K562 (cell line): ENCODE measurements at regions not wholly inside any gene's neighbourhood (a gene's known extent, or its start where the extent isn't known, plus 50 kb on each side); places are given as distances from the start of the nearest gene placed in this dataset.

ENCODE experiments used
- ATAC-seq: fragments of 200-7000 bp; cut with Tn5 transposase; 3 replicates; pipeline ENCODE4 v1.9.1; 2020; ENCODE audit warnings: moderate library complexity
- BruUV-seq: library from RNA; stranded (reverse); fragments of 400-500 nt; replicated peaks from 2 replicates; lab custom pipeline; 2021; lab: Mats Ljungman, UMichigan
- CTCF ChIA-PET: fragments of 300-600 bp; formaldehyde crosslinking; extraction: SDS; loops from one replicate; lab custom pipeline; 2021; ENCODE audit warnings: low intra/inter-chr PET ratio; lab: Yijun Ruan, JAX
- POLR2A ChIA-PET: fragments of 300-600, 350-650 bp; sonication (Branson Sonifier 250); formaldehyde crosslinking; extraction: SDS; loops from one replicate; lab custom pipeline; 2021; ENCODE audit warnings: antibody characterized with exemption, inconsistent platforms; lab: Yijun Ruan, JAX
- DNase-seq, 4 experiments: peaks; one replicate each; pipeline versions ENCODE4 v3.0.0 to v3.0.0-alpha.2; 2011 to 2018; ENCODE audit warnings: low spot score in 3 of 4, mixed read lengths in 3 of 4; ENCODE audit errors: extremely low read depth in 1 of 4
- FAIRE-seq: peaks from 2 replicates; lab custom pipeline; 2011; peaks lifted over from hg19 to GRCh38; lab: Jason Lieb, UNC
- H2AFZ ChIP-seq: 2 replicates; pipeline ENCODE4 v1.6.0; 2011; ENCODE audit warnings: low read depth, low read length, control low read depth, inconsistent platforms
- H3K27ac ChIP-seq: fragments of 200-600 bp; 3 replicates; pipeline ENCODE4 v1.8.0; 2011; ENCODE audit warnings: low read depth, mild to moderate bottlenecking, control low read depth, inconsistent platforms, low read length, moderate library complexity, mixed read lengths; ENCODE audit errors: extremely low read depth
- H3K27me3 ChIP-seq, 2 experiments: fragments of 300-600 bp in 1 of 2; 2 replicates in 1 of 2; 3 replicates in 1 of 2; pipeline versions ENCODE4 v1.6.0 to v1.8.0; 2011; ENCODE audit warnings: inconsistent platforms in 2 of 2, low read length in 2 of 2, mild to moderate bottlenecking in 1 of 2, mixed read lengths in 1 of 2, moderate library complexity in 1 of 2; ENCODE audit not compliant: control insufficient read depth in 2 of 2, insufficient read depth in 2 of 2
- H3K36me3 ChIP-seq: fragments of 300-600 bp; 3 replicates; pipeline ENCODE4 v1.8.0; 2011; ENCODE audit warnings: mild to moderate bottlenecking, low read length, inconsistent platforms; ENCODE audit not compliant: control insufficient read depth, insufficient read depth
- H3K4me1 ChIP-seq, 2 experiments: fragments of 200-600 bp in 1 of 2; replicated peaks in 1 of 2; 2 replicates in 1 of 2; 3 replicates in 1 of 2; pipeline versions ENCODE4 v1.5.1 to v1.8.0; 2011; ENCODE audit warnings: inconsistent platforms in 2 of 2, low read length in 2 of 2, mild to moderate bottlenecking in 1 of 2, mixed read lengths in 1 of 2, moderate library complexity in 1 of 2; ENCODE audit not compliant: control insufficient read depth in 2 of 2, insufficient read depth in 2 of 2
- H3K4me2 ChIP-seq: 2 replicates; pipeline ENCODE4 v1.6.1; 2011; ENCODE audit warnings: low read length, control low read depth, inconsistent platforms, mixed read lengths; ENCODE audit not compliant: insufficient read depth
- H3K4me3 ChIP-seq: fragments of 200-600 bp; sonication (generic), shearing (Covaris generic); 2 replicates; pipeline ENCODE4 v1.5.1; 2016; ENCODE audit warnings: control low read depth, inconsistent platforms
- H3K79me2 ChIP-seq: fragments of 200-600 bp; 3 replicates; pipeline ENCODE4 v1.8.0; 2011; ENCODE audit warnings: low read length, inconsistent platforms; ENCODE audit not compliant: control insufficient read depth, insufficient read depth
- H3K9ac ChIP-seq, 2 experiments: 2 replicates each; pipeline versions ENCODE4 v1.6.0 to v1.6.1; 2011; ENCODE audit warnings: low read depth in 2 of 2, low read length in 2 of 2, control low read depth in 1 of 2, inconsistent platforms in 1 of 2, mild to moderate bottlenecking in 1 of 2, mixed read lengths in 1 of 2; ENCODE audit not compliant: insufficient read depth in 1 of 2
- H3K9me1 ChIP-seq: one replicate; pipeline ENCODE4 v1.6.0; 2011; ENCODE audit warnings: inconsistent platforms, mild to moderate bottlenecking, low read length, moderate library complexity; ENCODE audit not compliant: control insufficient read depth, insufficient read depth
- H3K9me3 ChIP-seq: replicated peaks from 2 replicates; pipeline ENCODE4 v1.5.1; 2011; ENCODE audit warnings: low read depth, low read length, inconsistent platforms; ENCODE audit not compliant: control insufficient read depth, insufficient read depth
- H4K20me1 ChIP-seq: replicated peaks from 2 replicates; pipeline ENCODE4 v1.6.1; 2011; ENCODE audit warnings: low read length, inconsistent platforms, mixed read lengths; ENCODE audit not compliant: control insufficient read depth, insufficient read depth
- JUN ChIP-seq, 2 experiments: sonication (generic) in 1 of 2; formaldehyde crosslinking in 1 of 2; IDR thresholded peaks; 2 replicates each; pipeline versions ENCODE4 v1.6.1 to v1.8.0; 2012 to 2022; ENCODE audit warnings: borderline replicate concordance in 2 of 2, mild to moderate bottlenecking in 2 of 2, improper control_type of control experiment in 1 of 2, low read depth in 1 of 2, low read length in 1 of 2, missing genetic modification reagents in 1 of 2
- KDM4B ChIP-seq, 2 experiments: fragments of 450-650 bp in 1 of 2; sonication (generic) in 1 of 2; IDR thresholded peaks; 2 replicates each; pipeline ENCODE4 v1.6.1; 2016 to 2017; ENCODE audit warnings: borderline replicate concordance in 2 of 2, antibody characterized with exemption in 1 of 2, low read depth in 1 of 2, mild to moderate bottlenecking in 1 of 2
- MEIS2 ChIP-seq: fragments of 450-650 bp; IDR thresholded peaks from 2 replicates; pipeline ENCODE4 v1.6.1; 2014; ENCODE audit warnings: mild to moderate bottlenecking; ENCODE audit not compliant: partially characterized antibody
- ZBTB17 ChIP-seq: fragments of 450-650 bp; formaldehyde crosslinking; IDR thresholded peaks from 2 replicates; pipeline ENCODE4 v1.4.0; 2020; ENCODE audit warnings: mild to moderate bottlenecking
- WGBS: fragments of 100-300 bp; shearing (Covaris generic); methylation state at CpG from one replicate; pipeline ENCODE4 v1.1.6; 2016; ENCODE audit warnings: low coverage, mixed read lengths; ENCODE audit not compliant: insufficient coverage; ENCODE audit errors: missing lambda C conversion rate; 5-methylcytosine and 5-hydroxymethylcytosine counted together
- in situ Hi-C: fragments of 300-500 bp; cut with MboI; formaldehyde crosslinking; loops from 4 replicates; pipeline ENCODE4 v1.15.0; 2018; ENCODE audit warnings: inconsistent platforms, mixed read lengths
- intact Hi-C: fragments of 100-400 bp; cut with micrococcal nuclease; formaldehyde crosslinking; loops from 2 replicates; pipeline ENCODE4 v1.14.2; 2022
- TF ChIP-seq, protein P1 (sequence below): fragments of 250-450 bp; sonication (Bioruptor Pico); IDR thresholded peaks from 2 replicates; pipeline ENCODE4 v1.4.0; 2020; ENCODE audit warnings: mild to moderate bottlenecking, moderate library complexity, borderline replicate concordance
- TF ChIP-seq, protein P2 (sequence below): fragments of 250-450 bp; sonication (Bioruptor Pico); IDR thresholded peaks from 2 replicates; pipeline ENCODE4 v1.5.0; 2020; ENCODE audit warnings: mild to moderate bottlenecking
- TF ChIP-seq, protein P3 (sequence below): fragments of 450-650 bp; IDR thresholded peaks from 2 replicates; pipeline ENCODE4 v1.6.1; 2017; ENCODE audit warnings: antibody characterized with exemption
- TF ChIP-seq, protein P4 (sequence below): sonication (generic); formaldehyde crosslinking; IDR thresholded peaks from 2 replicates; pipeline ENCODE4 v1.8.0; 2023; ENCODE audit warnings: missing genetic modification reagents, mild to moderate bottlenecking, borderline replicate concordance

DNA sequence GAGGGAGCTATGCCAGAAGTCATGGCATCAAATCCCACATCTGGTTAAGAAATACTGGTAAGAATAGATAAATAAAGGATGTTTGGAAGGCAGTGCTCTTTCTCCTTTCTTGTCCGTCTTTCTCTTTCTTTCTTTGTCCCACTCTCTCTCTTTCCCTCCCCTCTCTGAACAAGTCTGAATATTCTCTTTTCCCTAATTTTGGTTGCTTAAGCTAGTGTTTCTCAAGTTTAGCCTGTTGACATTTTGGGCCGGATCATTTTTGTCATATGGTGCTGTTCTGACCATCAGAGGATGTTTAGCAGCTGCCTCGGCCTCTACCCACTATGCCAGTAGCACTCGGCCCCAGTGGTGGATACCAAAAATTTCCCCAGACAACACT is 405.3 kb upstream of the C2CD4B start:
- ChIA-PET CTCF (no interaction called here), POLR2A (interaction anchor here (1.2 kb wide), 1 partner anchor 8 kb away, joined by 3 read pairs; no protein-coding TSS in a partner anchor)
- Histone ChIP-seq H4K20me1 (no peaks in the 10 kb centered on the region), H3K9me1 (no peaks in the 10 kb centered on the region), H3K4me3 (no peak overlapping the region), H3K4me1 (no peaks in the 10 kb centered on the region), H3K4me2 (no peak overlapping the region), H3K27me3 (peaks cover 6 to 24% of the 10 kb centered on the region in 2 experiments; a peak in 4 of 5 replicates), H3K79me2 (no peaks in the 10 kb centered on the region), H3K36me3 (no peaks in the 10 kb centered on the region), H3K9ac (no peak overlapping the region), H3K9me3 (no peaks in the 10 kb centered on the region), H2AFZ (no peak overlapping the region), H3K27ac (no peak overlapping the region)
- 0% methylated on average over 4 of the region's 4 CpGs for whole genome bisulfite sequencing
- BruUV-seq, result no TSS peak
- no peak for FAIRE-seq
- in situ Hi-C loops (no loop called here), intact Hi-C loops (no loop called here)
- DNase-seq, result no peak
- no peak for ATAC-seq
- TF ChIP-seq, protein P1, sequence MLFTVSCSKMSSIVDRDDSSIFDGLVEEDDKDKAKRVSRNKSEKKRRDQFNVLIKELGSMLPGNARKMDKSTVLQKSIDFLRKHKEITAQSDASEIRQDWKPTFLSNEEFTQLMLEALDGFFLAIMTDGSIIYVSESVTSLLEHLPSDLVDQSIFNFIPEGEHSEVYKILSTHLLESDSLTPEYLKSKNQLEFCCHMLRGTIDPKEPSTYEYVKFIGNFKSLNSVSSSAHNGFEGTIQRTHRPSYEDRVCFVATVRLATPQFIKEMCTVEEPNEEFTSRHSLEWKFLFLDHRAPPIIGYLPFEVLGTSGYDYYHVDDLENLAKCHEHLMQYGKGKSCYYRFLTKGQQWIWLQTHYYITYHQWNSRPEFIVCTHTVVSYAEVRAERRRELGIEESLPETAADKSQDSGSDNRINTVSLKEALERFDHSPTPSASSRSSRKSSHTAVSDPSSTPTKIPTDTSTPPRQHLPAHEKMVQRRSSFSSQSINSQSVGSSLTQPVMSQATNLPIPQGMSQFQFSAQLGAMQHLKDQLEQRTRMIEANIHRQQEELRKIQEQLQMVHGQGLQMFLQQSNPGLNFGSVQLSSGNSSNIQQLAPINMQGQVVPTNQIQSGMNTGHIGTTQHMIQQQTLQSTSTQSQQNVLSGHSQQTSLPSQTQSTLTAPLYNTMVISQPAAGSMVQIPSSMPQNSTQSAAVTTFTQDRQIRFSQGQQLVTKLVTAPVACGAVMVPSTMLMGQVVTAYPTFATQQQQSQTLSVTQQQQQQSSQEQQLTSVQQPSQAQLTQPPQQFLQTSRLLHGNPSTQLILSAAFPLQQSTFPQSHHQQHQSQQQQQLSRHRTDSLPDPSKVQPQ (CRISPR knock-in tag), result no peak
- TF ChIP-seq MEIS2 (no peak), KDM4B (IDR thresholded peaks at IDR 0.05; ENCODE audit: borderline replicate concordance in 2 of 2, low read depth in 1 of 2) (no peak), ZBTB17 (CRISPR knock-in tag) (no peak), JUN (IDR thresholded peaks at IDR 0.05; ENCODE audit: borderline replicate concordance, low read depth, low read length) (no peak), JUN (CRISPR knock-in tag; IDR thresholded peaks at IDR 0.05; ENCODE audit: borderline replicate concordance) (no peak)
- TF ChIP-seq, protein P2, sequence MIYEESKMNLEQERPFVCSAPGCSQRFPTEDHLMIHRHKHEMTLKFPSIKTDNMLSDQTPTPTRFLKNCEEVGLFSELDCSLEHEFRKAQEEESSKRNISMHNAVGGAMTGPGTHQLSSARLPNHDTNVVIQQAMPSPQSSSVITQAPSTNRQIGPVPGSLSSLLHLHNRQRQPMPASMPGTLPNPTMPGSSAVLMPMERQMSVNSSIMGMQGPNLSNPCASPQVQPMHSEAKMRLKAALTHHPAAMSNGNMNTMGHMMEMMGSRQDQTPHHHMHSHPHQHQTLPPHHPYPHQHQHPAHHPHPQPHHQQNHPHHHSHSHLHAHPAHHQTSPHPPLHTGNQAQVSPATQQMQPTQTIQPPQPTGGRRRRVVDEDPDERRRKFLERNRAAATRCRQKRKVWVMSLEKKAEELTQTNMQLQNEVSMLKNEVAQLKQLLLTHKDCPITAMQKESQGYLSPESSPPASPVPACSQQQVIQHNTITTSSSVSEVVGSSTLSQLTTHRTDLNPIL (CRISPR knock-in tag), result no peak
- TF ChIP-seq, protein P3, sequence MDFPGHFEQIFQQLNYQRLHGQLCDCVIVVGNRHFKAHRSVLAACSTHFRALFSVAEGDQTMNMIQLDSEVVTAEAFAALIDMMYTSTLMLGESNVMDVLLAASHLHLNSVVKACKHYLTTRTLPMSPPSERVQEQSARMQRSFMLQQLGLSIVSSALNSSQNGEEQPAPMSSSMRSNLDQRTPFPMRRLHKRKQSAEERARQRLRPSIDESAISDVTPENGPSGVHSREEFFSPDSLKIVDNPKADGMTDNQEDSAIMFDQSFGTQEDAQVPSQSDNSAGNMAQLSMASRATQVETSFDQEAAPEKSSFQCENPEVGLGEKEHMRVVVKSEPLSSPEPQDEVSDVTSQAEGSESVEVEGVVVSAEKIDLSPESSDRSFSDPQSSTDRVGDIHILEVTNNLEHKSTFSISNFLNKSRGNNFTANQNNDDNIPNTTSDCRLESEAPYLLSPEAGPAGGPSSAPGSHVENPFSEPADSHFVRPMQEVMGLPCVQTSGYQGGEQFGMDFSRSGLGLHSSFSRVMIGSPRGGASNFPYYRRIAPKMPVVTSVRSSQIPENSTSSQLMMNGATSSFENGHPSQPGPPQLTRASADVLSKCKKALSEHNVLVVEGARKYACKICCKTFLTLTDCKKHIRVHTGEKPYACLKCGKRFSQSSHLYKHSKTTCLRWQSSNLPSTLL, result no peak
- TF ChIP-seq, protein P4, sequence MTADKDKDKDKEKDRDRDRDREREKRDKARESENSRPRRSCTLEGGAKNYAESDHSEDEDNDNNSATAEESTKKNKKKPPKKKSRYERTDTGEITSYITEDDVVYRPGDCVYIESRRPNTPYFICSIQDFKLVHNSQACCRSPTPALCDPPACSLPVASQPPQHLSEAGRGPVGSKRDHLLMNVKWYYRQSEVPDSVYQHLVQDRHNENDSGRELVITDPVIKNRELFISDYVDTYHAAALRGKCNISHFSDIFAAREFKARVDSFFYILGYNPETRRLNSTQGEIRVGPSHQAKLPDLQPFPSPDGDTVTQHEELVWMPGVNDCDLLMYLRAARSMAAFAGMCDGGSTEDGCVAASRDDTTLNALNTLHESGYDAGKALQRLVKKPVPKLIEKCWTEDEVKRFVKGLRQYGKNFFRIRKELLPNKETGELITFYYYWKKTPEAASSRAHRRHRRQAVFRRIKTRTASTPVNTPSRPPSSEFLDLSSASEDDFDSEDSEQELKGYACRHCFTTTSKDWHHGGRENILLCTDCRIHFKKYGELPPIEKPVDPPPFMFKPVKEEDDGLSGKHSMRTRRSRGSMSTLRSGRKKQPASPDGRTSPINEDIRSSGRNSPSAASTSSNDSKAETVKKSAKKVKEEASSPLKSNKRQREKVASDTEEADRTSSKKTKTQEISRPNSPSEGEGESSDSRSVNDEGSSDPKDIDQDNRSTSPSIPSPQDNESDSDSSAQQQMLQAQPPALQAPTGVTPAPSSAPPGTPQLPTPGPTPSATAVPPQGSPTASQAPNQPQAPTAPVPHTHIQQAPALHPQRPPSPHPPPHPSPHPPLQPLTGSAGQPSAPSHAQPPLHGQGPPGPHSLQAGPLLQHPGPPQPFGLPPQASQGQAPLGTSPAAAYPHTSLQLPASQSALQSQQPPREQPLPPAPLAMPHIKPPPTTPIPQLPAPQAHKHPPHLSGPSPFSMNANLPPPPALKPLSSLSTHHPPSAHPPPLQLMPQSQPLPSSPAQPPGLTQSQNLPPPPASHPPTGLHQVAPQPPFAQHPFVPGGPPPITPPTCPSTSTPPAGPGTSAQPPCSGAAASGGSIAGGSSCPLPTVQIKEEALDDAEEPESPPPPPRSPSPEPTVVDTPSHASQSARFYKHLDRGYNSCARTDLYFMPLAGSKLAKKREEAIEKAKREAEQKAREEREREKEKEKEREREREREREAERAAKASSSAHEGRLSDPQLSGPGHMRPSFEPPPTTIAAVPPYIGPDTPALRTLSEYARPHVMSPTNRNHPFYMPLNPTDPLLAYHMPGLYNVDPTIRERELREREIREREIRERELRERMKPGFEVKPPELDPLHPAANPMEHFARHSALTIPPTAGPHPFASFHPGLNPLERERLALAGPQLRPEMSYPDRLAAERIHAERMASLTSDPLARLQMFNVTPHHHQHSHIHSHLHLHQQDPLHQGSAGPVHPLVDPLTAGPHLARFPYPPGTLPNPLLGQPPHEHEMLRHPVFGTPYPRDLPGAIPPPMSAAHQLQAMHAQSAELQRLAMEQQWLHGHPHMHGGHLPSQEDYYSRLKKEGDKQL (CRISPR knock-in tag), result no peak
